ENCODE measurements at regions not wholly inside any gene's neighbourhood (a gene's known extent, or its start where the extent isn't known, plus 50 kb on each side); places are given as distances from the start of the nearest gene placed in this dataset.

DNA sequence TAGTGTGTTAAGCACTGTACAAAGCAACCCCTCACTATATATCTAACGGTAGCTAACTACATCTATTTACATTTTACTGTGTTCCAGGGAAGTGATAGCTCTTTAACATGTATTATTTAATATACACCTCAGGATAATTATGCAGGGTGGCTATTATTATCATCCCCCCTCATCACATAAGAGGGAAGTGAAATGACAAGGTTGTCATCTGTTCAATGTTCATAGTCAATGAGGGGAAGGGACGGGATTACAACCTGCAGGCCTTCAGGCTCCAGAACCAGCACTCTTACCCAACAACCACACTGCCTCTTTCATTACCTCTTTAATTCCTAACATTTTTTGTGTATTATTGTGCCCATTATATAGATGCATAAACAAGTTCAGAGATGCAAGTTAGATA lies 238.7 kb upstream of the ANO3 start:
- TF ChIP-seq, protein P1, sequence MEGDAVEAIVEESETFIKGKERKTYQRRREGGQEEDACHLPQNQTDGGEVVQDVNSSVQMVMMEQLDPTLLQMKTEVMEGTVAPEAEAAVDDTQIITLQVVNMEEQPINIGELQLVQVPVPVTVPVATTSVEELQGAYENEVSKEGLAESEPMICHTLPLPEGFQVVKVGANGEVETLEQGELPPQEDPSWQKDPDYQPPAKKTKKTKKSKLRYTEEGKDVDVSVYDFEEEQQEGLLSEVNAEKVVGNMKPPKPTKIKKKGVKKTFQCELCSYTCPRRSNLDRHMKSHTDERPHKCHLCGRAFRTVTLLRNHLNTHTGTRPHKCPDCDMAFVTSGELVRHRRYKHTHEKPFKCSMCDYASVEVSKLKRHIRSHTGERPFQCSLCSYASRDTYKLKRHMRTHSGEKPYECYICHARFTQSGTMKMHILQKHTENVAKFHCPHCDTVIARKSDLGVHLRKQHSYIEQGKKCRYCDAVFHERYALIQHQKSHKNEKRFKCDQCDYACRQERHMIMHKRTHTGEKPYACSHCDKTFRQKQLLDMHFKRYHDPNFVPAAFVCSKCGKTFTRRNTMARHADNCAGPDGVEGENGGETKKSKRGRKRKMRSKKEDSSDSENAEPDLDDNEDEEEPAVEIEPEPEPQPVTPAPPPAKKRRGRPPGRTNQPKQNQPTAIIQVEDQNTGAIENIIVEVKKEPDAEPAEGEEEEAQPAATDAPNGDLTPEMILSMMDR (IDR thresholded peaks at IDR 0.05): no peak
- TF ChIP-seq POLR2A (IDR thresholded peaks at IDR 0.05; ENCODE audit: low read depth): no peak
- TF ChIP-seq POLR2AphosphoS5 (IDR thresholded peaks at IDR 0.05): no peak
- no peak for TF ChIP-seq EP300 (IDR thresholded peaks at IDR 0.05)
